ENCODE measurements at regions not wholly inside any gene's neighbourhood (a gene's known extent, or its start where the extent isn't known, plus 50 kb on each side); places are given as distances from the start of the nearest gene placed in this dataset.
"Not testable (repeated sequence)": the region's sequence is repeated elsewhere in the genome, so short reads cannot be mapped to it uniquely, and the experiment has no call there.

DNA sequence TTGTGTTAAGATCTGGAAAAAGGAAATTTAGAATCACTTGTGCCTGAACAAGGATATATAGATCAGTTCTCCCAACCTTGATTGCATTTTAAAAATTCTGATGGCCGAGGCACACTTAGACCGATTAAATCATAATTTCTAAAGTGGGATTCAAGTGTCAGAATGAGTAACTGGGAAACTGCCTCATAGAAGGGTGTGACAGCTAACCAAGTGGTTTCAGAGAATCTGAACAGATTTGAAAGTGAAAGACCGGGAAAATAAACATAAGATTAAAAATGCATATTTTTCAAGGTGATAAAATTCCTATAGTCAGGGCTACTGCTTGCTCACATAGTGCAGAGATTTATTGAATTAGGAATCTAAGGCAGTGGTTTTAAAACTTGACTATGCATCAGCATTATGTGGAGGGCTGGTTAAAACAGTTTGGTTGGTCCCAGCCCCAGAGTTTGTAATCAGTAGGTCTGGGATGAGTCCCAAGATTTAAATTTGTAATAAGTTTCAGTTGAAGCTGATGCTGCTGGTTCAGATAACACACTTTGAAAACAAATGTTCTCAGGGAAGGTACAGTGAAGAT is 314.3 kb downstream of the NSUN3 start:
- TF ChIP-seq, protein P1, sequence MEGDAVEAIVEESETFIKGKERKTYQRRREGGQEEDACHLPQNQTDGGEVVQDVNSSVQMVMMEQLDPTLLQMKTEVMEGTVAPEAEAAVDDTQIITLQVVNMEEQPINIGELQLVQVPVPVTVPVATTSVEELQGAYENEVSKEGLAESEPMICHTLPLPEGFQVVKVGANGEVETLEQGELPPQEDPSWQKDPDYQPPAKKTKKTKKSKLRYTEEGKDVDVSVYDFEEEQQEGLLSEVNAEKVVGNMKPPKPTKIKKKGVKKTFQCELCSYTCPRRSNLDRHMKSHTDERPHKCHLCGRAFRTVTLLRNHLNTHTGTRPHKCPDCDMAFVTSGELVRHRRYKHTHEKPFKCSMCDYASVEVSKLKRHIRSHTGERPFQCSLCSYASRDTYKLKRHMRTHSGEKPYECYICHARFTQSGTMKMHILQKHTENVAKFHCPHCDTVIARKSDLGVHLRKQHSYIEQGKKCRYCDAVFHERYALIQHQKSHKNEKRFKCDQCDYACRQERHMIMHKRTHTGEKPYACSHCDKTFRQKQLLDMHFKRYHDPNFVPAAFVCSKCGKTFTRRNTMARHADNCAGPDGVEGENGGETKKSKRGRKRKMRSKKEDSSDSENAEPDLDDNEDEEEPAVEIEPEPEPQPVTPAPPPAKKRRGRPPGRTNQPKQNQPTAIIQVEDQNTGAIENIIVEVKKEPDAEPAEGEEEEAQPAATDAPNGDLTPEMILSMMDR (IDR thresholded peaks at IDR 0.05; ENCODE audit: insufficient read depth, low read length, poor library complexity, severe bottlenecking) = not testable (repeated sequence)
- not testable (repeated sequence) for TF ChIP-seq EZH2phosphoT487 (conservative IDR thresholded peaks at IDR 0.05; ENCODE audit: low read length)
